Transverse colon (tissue), 4 donors: ENCODE measurements at regions not wholly inside any gene's neighbourhood (a gene's known extent, or its start where the extent isn't known, plus 50 kb on each side); places are given as distances from the start of the nearest gene placed in this dataset.

Experiments used
- EP300 ChIP-seq: sonication (generic); formaldehyde crosslinking; IDR thresholded peaks from one replicate; pipeline ENCODE4 v1.6.1; 2017; ENCODE audit warnings: antibody characterized with exemption, low read depth
- POLR2A ChIP-seq: fragments of 450-650 bp; IDR thresholded peaks from one replicate; pipeline ENCODE4 v1.6.1; 2016; ENCODE audit warnings: antibody characterized with exemption, mild to moderate bottlenecking, moderate library complexity
- POLR2AphosphoS5 ChIP-seq, 3 donors: sonication (generic); formaldehyde crosslinking; IDR thresholded peaks; one replicate each; pipeline ENCODE4 v1.6.1; 2016; ENCODE audit warnings: antibody characterized with exemption in 3 of 3
- TF ChIP-seq, protein P1 (sequence below), 5 experiments: fragments of 200-600 bp in 3 of 5; fragments of 450-650 bp in 2 of 5; sonication (generic) in 3 of 5; IDR thresholded peaks; 1 replicate in 2 of 5; 2 replicates in 3 of 5; pipeline ENCODE4 v1.5.1; 2016 to 2017; ENCODE audit warnings: antibody characterized with exemption in 5 of 5, inconsistent platforms in 3 of 5, mild to moderate bottlenecking in 2 of 5, moderate library complexity in 1 of 5

DNA sequence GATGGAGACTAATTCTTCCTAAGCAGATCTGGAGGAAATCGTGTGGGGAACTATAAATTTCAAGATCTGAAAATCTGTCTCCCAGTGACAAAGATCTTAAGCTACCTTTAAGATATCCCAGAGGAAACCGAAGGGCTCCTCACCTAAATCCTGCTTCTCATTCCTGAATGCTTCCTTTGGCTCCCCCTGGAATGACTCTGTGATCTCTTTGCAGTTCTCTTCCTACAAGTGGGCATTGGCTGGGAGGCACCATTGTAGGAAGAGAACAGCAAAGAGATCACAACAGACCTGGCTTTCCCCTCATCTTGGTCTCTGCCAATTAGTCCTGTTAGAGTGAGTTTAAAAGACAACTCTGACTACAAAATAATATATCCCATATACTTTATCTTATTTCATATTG lies 70.0 kb upstream of the KCNH7 start:
- TF ChIP-seq, protein P1, sequence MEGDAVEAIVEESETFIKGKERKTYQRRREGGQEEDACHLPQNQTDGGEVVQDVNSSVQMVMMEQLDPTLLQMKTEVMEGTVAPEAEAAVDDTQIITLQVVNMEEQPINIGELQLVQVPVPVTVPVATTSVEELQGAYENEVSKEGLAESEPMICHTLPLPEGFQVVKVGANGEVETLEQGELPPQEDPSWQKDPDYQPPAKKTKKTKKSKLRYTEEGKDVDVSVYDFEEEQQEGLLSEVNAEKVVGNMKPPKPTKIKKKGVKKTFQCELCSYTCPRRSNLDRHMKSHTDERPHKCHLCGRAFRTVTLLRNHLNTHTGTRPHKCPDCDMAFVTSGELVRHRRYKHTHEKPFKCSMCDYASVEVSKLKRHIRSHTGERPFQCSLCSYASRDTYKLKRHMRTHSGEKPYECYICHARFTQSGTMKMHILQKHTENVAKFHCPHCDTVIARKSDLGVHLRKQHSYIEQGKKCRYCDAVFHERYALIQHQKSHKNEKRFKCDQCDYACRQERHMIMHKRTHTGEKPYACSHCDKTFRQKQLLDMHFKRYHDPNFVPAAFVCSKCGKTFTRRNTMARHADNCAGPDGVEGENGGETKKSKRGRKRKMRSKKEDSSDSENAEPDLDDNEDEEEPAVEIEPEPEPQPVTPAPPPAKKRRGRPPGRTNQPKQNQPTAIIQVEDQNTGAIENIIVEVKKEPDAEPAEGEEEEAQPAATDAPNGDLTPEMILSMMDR (IDR thresholded peaks at IDR 0.05), result no peak
- no peak for TF ChIP-seq POLR2A
- TF ChIP-seq POLR2AphosphoS5 (IDR thresholded peaks at IDR 0.05), result no peak
- no peak for TF ChIP-seq EP300
